Ishikawa (cell line): ENCODE measurements at regions not wholly inside any gene's neighbourhood (a gene's known extent, or its start where the extent isn't known, plus 50 kb on each side); places are given as distances from the start of the nearest gene placed in this dataset.

Source experiments
- CEBPB ChIP-seq: IDR thresholded peaks from 2 replicates; pipeline ENCODE4 v1.6.1; 2012
- CREB1 ChIP-seq: IDR thresholded peaks from 2 replicates; pipeline ENCODE4 v1.6.1; 2012; ENCODE audit warnings: low read depth
- EGR1 ChIP-seq: IDR thresholded peaks from 2 replicates; pipeline ENCODE4 v1.6.1; 2012
- EP300 ChIP-seq: IDR thresholded peaks from 2 replicates; pipeline ENCODE4 v1.6.1; 2012; ENCODE audit warnings: borderline replicate concordance
- FOXM1 ChIP-seq: IDR thresholded peaks from 2 replicates; pipeline ENCODE4 v1.6.1; 2012; ENCODE audit warnings: low read depth, borderline replicate concordance
- MAX ChIP-seq: IDR thresholded peaks from 2 replicates; pipeline ENCODE4 v1.6.1; 2012
- NFIC ChIP-seq: IDR thresholded peaks from 2 replicates; pipeline ENCODE4 v1.6.1; 2012
- RAD21 ChIP-seq: IDR thresholded peaks from 2 replicates; pipeline ENCODE4 v1.6.1; 2012; ENCODE audit warnings: low read depth
- REST ChIP-seq: IDR thresholded peaks from 2 replicates; pipeline ENCODE4 v1.6.1; 2012; ENCODE audit warnings: low read depth, mild to moderate bottlenecking
- TAF1 ChIP-seq: IDR thresholded peaks from 2 replicates; pipeline ENCODE4 v1.6.1; 2012; ENCODE audit warnings: low read depth, mild to moderate bottlenecking
- TCF12 ChIP-seq: IDR thresholded peaks from 2 replicates; pipeline ENCODE4 v1.6.1; 2012; ENCODE audit warnings: low read depth
- TEAD4 ChIP-seq: IDR thresholded peaks from 2 replicates; pipeline ENCODE4 v1.6.1; 2012
- USF1 ChIP-seq: IDR thresholded peaks from 2 replicates; pipeline ENCODE4 v1.6.1; 2012
- YY1 ChIP-seq: IDR thresholded peaks from 2 replicates; pipeline ENCODE4 v1.6.1; 2012; ENCODE audit warnings: low read depth
- ZBTB7A ChIP-seq: IDR thresholded peaks from 2 replicates; pipeline ENCODE4 v1.6.1; 2012; ENCODE audit warnings: low read depth

GRCh38 chr13:111864566-111864965, 202.4 kb upstream of the SOX1 start:
- TF ChIP-seq TEAD4 (no peak), EGR1 (no peak), CEBPB (no peak), MAX (no peak), ZBTB7A (no peak), FOXM1 (no peak), TAF1 (no peak), NFIC (no peak), EP300 (no peak), REST (no peak), USF1 (no peak), RAD21 (no peak), TCF12 (no peak), YY1 (no peak), CREB1 (no peak)

DNA sequence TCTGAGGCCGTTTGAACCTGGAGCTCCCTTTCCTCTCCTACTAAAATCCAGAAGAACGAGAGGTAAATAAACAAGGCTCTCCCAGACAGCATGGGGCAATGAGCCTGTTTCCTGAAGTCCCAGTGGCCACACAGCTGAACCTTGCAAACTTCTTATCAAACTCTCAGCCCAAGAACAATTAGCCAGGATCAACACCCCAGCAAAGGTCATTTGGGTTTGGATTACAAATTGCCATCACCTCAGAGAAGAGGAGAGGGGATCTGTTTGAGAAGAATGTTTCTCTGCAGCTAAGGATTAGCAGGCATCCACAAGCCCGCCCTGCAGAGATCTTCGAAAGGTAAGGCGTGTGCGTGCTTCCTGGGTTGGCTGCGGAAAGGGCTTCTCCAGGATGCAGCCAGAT, 201.9 kb upstream of the SOX1 start:
- no peak for TF ChIP-seq NFIC
- TF ChIP-seq USF1, result no peak
- TF ChIP-seq EGR1, result no peak
- TF ChIP-seq CREB1, result no peak
- no peak for TF ChIP-seq MAX
- TF ChIP-seq EP300, result no peak
- TF ChIP-seq REST, result no peak
- no peak for TF ChIP-seq FOXM1
- TF ChIP-seq CEBPB, result no peak
- TF ChIP-seq YY1, result no peak
- no peak for TF ChIP-seq RAD21
- no peak for TF ChIP-seq TEAD4
- TF ChIP-seq TAF1, result no peak
- no peak for TF ChIP-seq ZBTB7A
- no peak for TF ChIP-seq TCF12

GRCh38 chr13:111865826-111866225, 201.1 kb upstream of the SOX1 start:
- TF ChIP-seq ZBTB7A (no peak), REST (no peak), MAX (no peak), USF1 (no peak), EGR1 (no peak), NFIC (no peak), CEBPB (no peak), TAF1 (no peak), FOXM1 (no peak)

GRCh38 chr13:111866731-111867245, 200.2 kb upstream of the SOX1 start:
- TF ChIP-seq CREB1 (no peak), TEAD4 (no peak), TAF1 (no peak), EP300 (no peak), ZBTB7A (no peak), USF1 (no peak), EGR1 (no peak), MAX (no peak), CEBPB (no peak), REST (no peak), TCF12 (no peak), RAD21 (no peak), YY1 (no peak), NFIC (no peak), FOXM1 (no peak)
